ENCODE measurements at regions not wholly inside any gene's neighbourhood (a gene's known extent, or its start where the extent isn't known, plus 50 kb on each side); places are given as distances from the start of the nearest gene placed in this dataset.
A peak's percentile ranks its signal among the peaks of the same experiment; 100 is the strongest.
"Not testable (repeated sequence)": the region's sequence is repeated elsewhere in the genome, so short reads cannot be mapped to it uniquely, and the experiment has no call there.

GRCh38 chr3:64792445-64792844 is 104.6 kb upstream of the ADAMTS9 start:
- Histone ChIP-seq H3K9me3 (no peaks in the 10 kb centered on the region), H3K4me1 (no peaks in the 10 kb centered on the region), H3K27ac (no peak overlapping the region), H3K27me3 (no peaks in the 10 kb centered on the region), H3K4me3 (no peak overlapping the region), H3K36me3 (no peaks in the 10 kb centered on the region)
- ATAC-seq (no peak), DNase-seq (no peak)
- no peak for TF ChIP-seq CTCF (IDR thresholded peaks at IDR 0.05)
- intact Hi-C loops (cut with DNase I), result no loop called here

GRCh38 chr3:64789111-64789510 is 101.3 kb upstream of the ADAMTS9 start:
- Histone ChIP-seq H3K4me1 (no peaks in the 10 kb centered on the region), H3K27me3 (no peaks in the 10 kb centered on the region), H3K9me3 (peaks cover 0 to 7% of the 10 kb centered on the region in 2 donors), H3K27ac (no peak overlapping the region), H3K36me3 (no peaks in the 10 kb centered on the region), H3K4me3 (no peak overlapping the region)
- ATAC-seq (no peak), DNase-seq (no peak)
- intact Hi-C loops (cut with DNase I), result no loop called here
- TF ChIP-seq CTCF (IDR thresholded peaks at IDR 0.05), result no peak

- DNase-seq (no peak), ATAC-seq (no peak)
- intact Hi-C loops (cut with DNase I), result no loop called here
- no peak for TF ChIP-seq CTCF (IDR thresholded peaks at IDR 0.05)
- H3K36me3 ChIP-seq, result no peaks in the 10 kb centered on the region
- peaks cover 0 to 23% of the 10 kb centered on the region in 2 donors for H3K9me3 ChIP-seq
- H3K4me3 ChIP-seq, result no peak overlapping the region
- H3K27ac ChIP-seq, result no peak overlapping the region
- no peaks in the 10 kb centered on the region for H3K4me1 ChIP-seq
- H3K27me3 ChIP-seq, result no peaks in the 10 kb centered on the region
Measured at GRCh38 chr3:64783200-64783599, 95.4 kb upstream of the ADAMTS9 start.

GRCh38 chr3:64780923-64781322 is 93.1 kb upstream of the ADAMTS9 start:
- intact Hi-C loops (cut with DNase I), result not testable (repeated sequence)

GRCh38 chr3:64773137-64773536 is 85.3 kb upstream of the ADAMTS9 start:
- Histone ChIP-seq H3K27ac (no peak overlapping the region), H3K4me3 (no peak overlapping the region), H3K27me3 (no peaks in the 10 kb centered on the region), H3K9me3 (peaks cover 0 to 12% of the 10 kb centered on the region in 2 donors), H3K4me1 (no peaks in the 10 kb centered on the region), H3K36me3 (no peaks in the 10 kb centered on the region)
- TF ChIP-seq CTCF (IDR thresholded peaks at IDR 0.05), result no peak
- intact Hi-C loops (cut with DNase I), result no loop called here
- peak; percentile 57 for ATAC-seq
- peak in 2 of 4 donors; percentile 46 to 74 for DNase-seq

More at GRCh38 chr3:64780923-64781322, 93.1 kb upstream of the ADAMTS9 start:
- not testable (repeated sequence) for H3K27ac ChIP-seq, H3K36me3 ChIP-seq, H3K27me3 ChIP-seq, DNase-seq, H3K4me3 ChIP-seq, ATAC-seq, H3K4me1 ChIP-seq
- peaks cover 0 to 34% of the 10 kb centered on the region in 2 donors for H3K9me3 ChIP-seq

GRCh38 chr3:64766440-64766839 is 78.6 kb upstream of the ADAMTS9 start:
- DNase-seq, result peak in 1 of 4 donors; percentile 36
- Histone ChIP-seq H3K4me3 (no peak overlapping the region), H3K36me3 (no peaks in the 10 kb centered on the region), H3K27ac (peak overlapping the region in 1 of 2 donors; percentile 21), H3K27me3 (no peaks in the 10 kb centered on the region), H3K9me3 (no peaks in the 10 kb centered on the region), H3K4me1 (peaks cover 0 to 4% of the 10 kb centered on the region in 2 donors)
- ATAC-seq, result no peak
- intact Hi-C loops (cut with DNase I), result no loop called here
- no peak for TF ChIP-seq CTCF (IDR thresholded peaks at IDR 0.05)
